Tibial nerve (tissue), 4 donors: ENCODE measurements at regions not wholly inside any gene's neighbourhood (a gene's known extent, or its start where the extent isn't known, plus 50 kb on each side); places are given as distances from the start of the nearest gene placed in this dataset.

Experiments
- EP300 ChIP-seq, 2 donors: sonication (generic); formaldehyde crosslinking; IDR thresholded peaks; one replicate each; pipeline ENCODE4 v1.6.1; 2017; ENCODE audit warnings: antibody characterized with exemption in 2 of 2, mild to moderate bottlenecking in 1 of 2
- TF ChIP-seq, protein P1 (sequence below), 5 experiments: fragments of 200-600 bp in 3 of 5; fragments of 450-650 bp in 2 of 5; sonication (generic) in 3 of 5; IDR thresholded peaks; one replicate each; pipeline ENCODE4 v1.5.1; 2016 to 2019; ENCODE audit warnings: antibody characterized with exemption in 5 of 5, mild to moderate bottlenecking in 3 of 5, moderate library complexity in 2 of 5

DNA sequence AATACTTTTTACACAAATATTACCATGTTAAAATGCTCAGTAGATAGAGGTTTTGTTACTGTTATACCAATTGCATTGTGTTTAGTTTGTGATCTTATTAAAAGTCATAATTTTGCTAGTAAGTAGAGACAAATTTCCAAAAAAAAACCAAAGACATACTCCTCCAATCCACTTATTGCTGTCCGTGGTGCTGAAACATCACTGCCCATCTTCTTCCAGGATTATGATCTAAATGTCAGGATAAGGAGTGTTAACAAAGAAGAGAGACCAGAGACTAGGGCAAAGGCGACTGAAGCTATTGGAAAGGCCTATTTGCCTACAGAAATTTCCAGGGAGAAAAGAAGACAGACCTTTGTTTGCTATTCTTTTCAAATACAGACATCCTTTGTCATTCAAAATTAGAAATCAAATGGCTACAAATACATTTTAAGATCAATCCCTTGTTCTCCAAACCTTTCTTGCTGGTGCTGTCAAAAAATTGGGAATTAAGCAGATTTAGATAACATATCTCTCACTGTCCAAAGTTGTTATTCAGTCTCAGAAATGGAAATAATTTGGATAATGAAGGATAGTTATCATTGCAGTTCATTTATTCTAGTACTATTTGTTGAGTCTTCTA, 199.7 kb downstream of the C11orf91 start:
- TF ChIP-seq, protein P1, sequence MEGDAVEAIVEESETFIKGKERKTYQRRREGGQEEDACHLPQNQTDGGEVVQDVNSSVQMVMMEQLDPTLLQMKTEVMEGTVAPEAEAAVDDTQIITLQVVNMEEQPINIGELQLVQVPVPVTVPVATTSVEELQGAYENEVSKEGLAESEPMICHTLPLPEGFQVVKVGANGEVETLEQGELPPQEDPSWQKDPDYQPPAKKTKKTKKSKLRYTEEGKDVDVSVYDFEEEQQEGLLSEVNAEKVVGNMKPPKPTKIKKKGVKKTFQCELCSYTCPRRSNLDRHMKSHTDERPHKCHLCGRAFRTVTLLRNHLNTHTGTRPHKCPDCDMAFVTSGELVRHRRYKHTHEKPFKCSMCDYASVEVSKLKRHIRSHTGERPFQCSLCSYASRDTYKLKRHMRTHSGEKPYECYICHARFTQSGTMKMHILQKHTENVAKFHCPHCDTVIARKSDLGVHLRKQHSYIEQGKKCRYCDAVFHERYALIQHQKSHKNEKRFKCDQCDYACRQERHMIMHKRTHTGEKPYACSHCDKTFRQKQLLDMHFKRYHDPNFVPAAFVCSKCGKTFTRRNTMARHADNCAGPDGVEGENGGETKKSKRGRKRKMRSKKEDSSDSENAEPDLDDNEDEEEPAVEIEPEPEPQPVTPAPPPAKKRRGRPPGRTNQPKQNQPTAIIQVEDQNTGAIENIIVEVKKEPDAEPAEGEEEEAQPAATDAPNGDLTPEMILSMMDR (IDR thresholded peaks at IDR 0.05): no peak
- no peak for TF ChIP-seq EP300 (IDR thresholded peaks at IDR 0.05)
